Fibroblast of villous mesenchyme (primary cell): ENCODE measurements at regions not wholly inside any gene's neighbourhood (a gene's known extent, or its start where the extent isn't known, plus 50 kb on each side); places are given as distances from the start of the nearest gene placed in this dataset.
"Not testable (repeated sequence)": the region's sequence is repeated elsewhere in the genome, so short reads cannot be mapped to it uniquely, and the experiment has no call there.

Experiments
- DNase-seq: peaks from one replicate; pipeline ENCODE4 v3.0.0-alpha.2; 2010; ENCODE audit warnings: low read depth
- H3K4me3 ChIP-seq: 2 replicates; pipeline ENCODE4 v1.5.1; 2011; ENCODE audit warnings: low read depth, mild to moderate bottlenecking, low read length
- CTCF ChIP-seq: IDR thresholded peaks from 2 replicates; pipeline ENCODE4 v1.5.1; 2012; ENCODE audit warnings: low read depth, mild to moderate bottlenecking, low read length; ENCODE audit not compliant: insufficient read depth

- DNase-seq = no peak
- no peak overlapping the region for H3K4me3 ChIP-seq
- no peak for TF ChIP-seq CTCF
Measured at GRCh38 chr12:72995616-72996015, 723.4 kb downstream of the TRHDE start.

GRCh38 chr12:73001806-73002205 lies 729.6 kb downstream of the TRHDE start:
- DNase-seq, H3K4me3 ChIP-seq: not testable (repeated sequence)

- not testable (repeated sequence) for DNase-seq, H3K4me3 ChIP-seq
Measured at GRCh38 chr12:73002504-73002903, 730.3 kb downstream of the TRHDE start.

- not testable (repeated sequence) for H3K4me3 ChIP-seq, DNase-seq
Measured at GRCh38 chr12:73009138-73009834, 737.1 kb downstream of the TRHDE start.

GRCh38 chr12:73017981-73018380 lies 745.8 kb downstream of the TRHDE start:
- no peak for TF ChIP-seq CTCF
- no peak overlapping the region for H3K4me3 ChIP-seq
- no peak for DNase-seq

- TF ChIP-seq CTCF = no peak
- H3K4me3 ChIP-seq = no peak overlapping the region
- DNase-seq = no peak
Measured at GRCh38 chr12:73053893-73054292, 781.7 kb downstream of the TRHDE start.

GRCh38 chr12:73057428-73057827 lies 785.3 kb downstream of the TRHDE start:
- no peak overlapping the region for H3K4me3 ChIP-seq

GRCh38 chr12:73065913-73066312 lies 793.7 kb downstream of the TRHDE start:
- TF ChIP-seq CTCF = no peak
- no peak overlapping the region for H3K4me3 ChIP-seq
- DNase-seq = no peak

More at GRCh38 chr12:73057428-73057827, 785.3 kb downstream of the TRHDE start:
- no peak for TF ChIP-seq CTCF
- no peak for DNase-seq

GRCh38 chr12:73067616-73068015 lies 795.4 kb downstream of the TRHDE start:
- no peak overlapping the region for H3K4me3 ChIP-seq
- no peak for DNase-seq
- no peak for TF ChIP-seq CTCF
